Body of pancreas (tissue), 4 donors: ENCODE measurements at regions not wholly inside any gene's neighbourhood (a gene's known extent, or its start where the extent isn't known, plus 50 kb on each side); places are given as distances from the start of the nearest gene placed in this dataset.

ENCODE experiments used
- POLR2A ChIP-seq, 3 donors: fragments of 450-650 bp; IDR thresholded peaks; one replicate each; pipeline ENCODE4 v1.6.1; 2016; ENCODE audit warnings: antibody characterized with exemption in 3 of 3, mild to moderate bottlenecking in 2 of 3
- TF ChIP-seq, protein P1 (sequence below), 7 experiments: fragments of 450-650 bp in 4 of 7; fragments of 200-600 bp in 3 of 7; sonication (generic) in 3 of 7; IDR thresholded peaks; one replicate each; pipeline ENCODE4 v1.5.1; 2016 to 2019; ENCODE audit warnings: antibody characterized with exemption in 7 of 7

DNA sequence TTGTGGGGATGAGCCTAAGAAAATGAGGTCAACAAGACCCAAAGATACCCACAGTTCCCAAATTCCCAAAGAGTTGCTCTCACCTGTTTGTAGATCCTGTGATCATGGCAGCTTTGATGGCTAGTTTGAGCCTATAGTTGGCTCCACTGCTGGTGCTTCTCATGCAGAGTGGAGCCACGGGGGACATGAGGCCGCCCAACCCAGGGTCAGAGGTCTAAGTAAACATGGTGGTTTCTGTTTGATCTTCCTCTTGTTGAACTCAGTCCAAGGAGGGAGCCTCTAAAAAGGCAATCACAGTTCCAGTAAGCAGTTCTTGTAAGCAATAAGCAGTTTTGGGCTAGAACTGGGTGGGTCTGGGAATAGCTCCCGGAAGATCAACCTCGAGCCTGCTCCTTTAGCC is 125.6 kb upstream of the DHRS4 start:
- TF ChIP-seq, protein P1, sequence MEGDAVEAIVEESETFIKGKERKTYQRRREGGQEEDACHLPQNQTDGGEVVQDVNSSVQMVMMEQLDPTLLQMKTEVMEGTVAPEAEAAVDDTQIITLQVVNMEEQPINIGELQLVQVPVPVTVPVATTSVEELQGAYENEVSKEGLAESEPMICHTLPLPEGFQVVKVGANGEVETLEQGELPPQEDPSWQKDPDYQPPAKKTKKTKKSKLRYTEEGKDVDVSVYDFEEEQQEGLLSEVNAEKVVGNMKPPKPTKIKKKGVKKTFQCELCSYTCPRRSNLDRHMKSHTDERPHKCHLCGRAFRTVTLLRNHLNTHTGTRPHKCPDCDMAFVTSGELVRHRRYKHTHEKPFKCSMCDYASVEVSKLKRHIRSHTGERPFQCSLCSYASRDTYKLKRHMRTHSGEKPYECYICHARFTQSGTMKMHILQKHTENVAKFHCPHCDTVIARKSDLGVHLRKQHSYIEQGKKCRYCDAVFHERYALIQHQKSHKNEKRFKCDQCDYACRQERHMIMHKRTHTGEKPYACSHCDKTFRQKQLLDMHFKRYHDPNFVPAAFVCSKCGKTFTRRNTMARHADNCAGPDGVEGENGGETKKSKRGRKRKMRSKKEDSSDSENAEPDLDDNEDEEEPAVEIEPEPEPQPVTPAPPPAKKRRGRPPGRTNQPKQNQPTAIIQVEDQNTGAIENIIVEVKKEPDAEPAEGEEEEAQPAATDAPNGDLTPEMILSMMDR (IDR thresholded peaks at IDR 0.05), result no peak
- TF ChIP-seq POLR2A (IDR thresholded peaks at IDR 0.05), result no peak
